Left ventricle myocardium inferior (tissue), 1 donor: ENCODE measurements at regions not wholly inside any gene's neighbourhood (a gene's known extent, or its start where the extent isn't known, plus 50 kb on each side); places are given as distances from the start of the nearest gene placed in this dataset.

Experiments
- DNase-seq: peaks from one replicate; pipeline ENCODE4 v3.0.0-alpha.2; 2020
- H3K27ac ChIP-seq: fragments of 200-600 bp; replicated peaks from 2 replicates; pipeline ENCODE4 v1.8.0; 2021
- H3K27me3 ChIP-seq: fragments of 200-600 bp; 2 replicates; pipeline ENCODE4 v1.8.0; 2021; ENCODE audit warnings: low read depth
- H3K36me3 ChIP-seq: fragments of 200-600 bp; 2 replicates; pipeline ENCODE4 v1.8.0; 2021
- H3K4me1 ChIP-seq: fragments of 200-600 bp; 2 replicates; pipeline ENCODE4 v1.8.0; 2021
- H3K4me3 ChIP-seq: fragments of 200-600 bp; 2 replicates; pipeline ENCODE4 v1.8.0; 2021; ENCODE audit warnings: mild to moderate bottlenecking, moderate library complexity
- H3K9me3 ChIP-seq: fragments of 200-600 bp; replicated peaks from 2 replicates; pipeline ENCODE4 v1.8.0; 2021
- CTCF ChIP-seq: fragments of 200-600 bp; IDR thresholded peaks from 2 replicates; pipeline ENCODE4 v1.8.0; 2021; ENCODE audit warnings: antibody characterized with exemption, mild to moderate bottlenecking, borderline replicate concordance
- intact Hi-C: fragments of 100-400 bp; cut with micrococcal nuclease; formaldehyde crosslinking; loops from one replicate; pipeline ENCODE4 v1.11.0; 2022
- donor health status: DM: no; HTN: yes; CAD: no; lungs with severe emphysema.

- Histone ChIP-seq H3K27me3 (no peaks in the 10 kb centered on the region), H3K4me3 (no peak overlapping the region), H3K9me3 (no peaks in the 10 kb centered on the region), H3K27ac (no peak overlapping the region), H3K36me3 (no peaks in the 10 kb centered on the region), H3K4me1 (no peaks in the 10 kb centered on the region)
- no peak for DNase-seq
- intact Hi-C loops: no loop called here
- TF ChIP-seq CTCF: no peak
Measured at GRCh38 chr3:146953511-146953981, 348.4 kb upstream of the PLSCR5 start.

GRCh38 chr3:146948985-146949384 is 343.8 kb upstream of the PLSCR5 start:
- no peak overlapping the region for H3K27ac ChIP-seq
- no peaks in the 10 kb centered on the region for H3K27me3 ChIP-seq
- H3K4me1 ChIP-seq: no peaks in the 10 kb centered on the region

GRCh38 chr3:146948186-146948585 is 343.0 kb upstream of the PLSCR5 start:
- intact Hi-C loops: no loop called here
- no peak for TF ChIP-seq CTCF
- Histone ChIP-seq H3K36me3 (no peaks in the 10 kb centered on the region), H3K27ac (no peak overlapping the region), H3K4me3 (no peak overlapping the region), H3K9me3 (no peaks in the 10 kb centered on the region), H3K4me1 (no peaks in the 10 kb centered on the region), H3K27me3 (no peaks in the 10 kb centered on the region)
- DNase-seq: no peak

More at GRCh38 chr3:146948985-146949384, 343.8 kb upstream of the PLSCR5 start:
- TF ChIP-seq CTCF: no peak
- no peaks in the 10 kb centered on the region for H3K9me3 ChIP-seq
- intact Hi-C loops: no loop called here
- H3K36me3 ChIP-seq: no peaks in the 10 kb centered on the region
- DNase-seq: no peak
- H3K4me3 ChIP-seq: no peak overlapping the region

GRCh38 chr3:146929696-146930095 is 324.6 kb upstream of the PLSCR5 start:
- no peaks in the 10 kb centered on the region for H3K4me1 ChIP-seq
- no peak overlapping the region for H3K27ac ChIP-seq
- no peaks in the 10 kb centered on the region for H3K27me3 ChIP-seq
- no peak for DNase-seq
- no peaks in the 10 kb centered on the region for H3K9me3 ChIP-seq
- intact Hi-C loops: no loop called here
- H3K36me3 ChIP-seq: no peaks in the 10 kb centered on the region
- no peak for TF ChIP-seq CTCF
- H3K4me3 ChIP-seq: no peak overlapping the region

GRCh38 chr3:146928421-146929059 is 323.4 kb upstream of the PLSCR5 start:
- Histone ChIP-seq H3K27me3 (no peaks in the 10 kb centered on the region), H3K4me3 (no peak overlapping the region), H3K9me3 (no peaks in the 10 kb centered on the region), H3K36me3 (no peaks in the 10 kb centered on the region), H3K27ac (no peak overlapping the region), H3K4me1 (no peaks in the 10 kb centered on the region)
- no peak for DNase-seq
- no peak for TF ChIP-seq CTCF
- intact Hi-C loops: no loop called here

- DNase-seq: no peak
- Histone ChIP-seq H3K27ac (no peak overlapping the region), H3K4me1 (no peaks in the 10 kb centered on the region), H3K9me3 (peaks cover 9% of the 10 kb centered on the region), H3K36me3 (no peaks in the 10 kb centered on the region), H3K4me3 (no peak overlapping the region), H3K27me3 (no peaks in the 10 kb centered on the region)
- no peak for TF ChIP-seq CTCF
- intact Hi-C loops: no loop called here
Measured at GRCh38 chr3:146921693-146922092, 316.5 kb upstream of the PLSCR5 start.
